Sigmoid colon (tissue), 3 donors: ENCODE measurements at regions not wholly inside any gene's neighbourhood (a gene's known extent, or its start where the extent isn't known, plus 50 kb on each side); places are given as distances from the start of the nearest gene placed in this dataset.

Experiments
- POLR2A ChIP-seq, 2 donors: fragments of 450-650 bp; IDR thresholded peaks; one replicate each; pipeline ENCODE4 v1.6.1; 2016; ENCODE audit warnings: antibody characterized with exemption in 2 of 2, mild to moderate bottlenecking in 2 of 2, moderate library complexity in 2 of 2
- TF ChIP-seq, protein P1 (sequence below), 4 experiments: fragments of 450-650 bp in 3 of 4; fragments of 200-600 bp in 1 of 4; IDR thresholded peaks; one replicate each; pipeline ENCODE4 v1.5.1; 2016 to 2019; ENCODE audit warnings: antibody characterized with exemption in 4 of 4, mild to moderate bottlenecking in 3 of 4, moderate library complexity in 2 of 4

DNA sequence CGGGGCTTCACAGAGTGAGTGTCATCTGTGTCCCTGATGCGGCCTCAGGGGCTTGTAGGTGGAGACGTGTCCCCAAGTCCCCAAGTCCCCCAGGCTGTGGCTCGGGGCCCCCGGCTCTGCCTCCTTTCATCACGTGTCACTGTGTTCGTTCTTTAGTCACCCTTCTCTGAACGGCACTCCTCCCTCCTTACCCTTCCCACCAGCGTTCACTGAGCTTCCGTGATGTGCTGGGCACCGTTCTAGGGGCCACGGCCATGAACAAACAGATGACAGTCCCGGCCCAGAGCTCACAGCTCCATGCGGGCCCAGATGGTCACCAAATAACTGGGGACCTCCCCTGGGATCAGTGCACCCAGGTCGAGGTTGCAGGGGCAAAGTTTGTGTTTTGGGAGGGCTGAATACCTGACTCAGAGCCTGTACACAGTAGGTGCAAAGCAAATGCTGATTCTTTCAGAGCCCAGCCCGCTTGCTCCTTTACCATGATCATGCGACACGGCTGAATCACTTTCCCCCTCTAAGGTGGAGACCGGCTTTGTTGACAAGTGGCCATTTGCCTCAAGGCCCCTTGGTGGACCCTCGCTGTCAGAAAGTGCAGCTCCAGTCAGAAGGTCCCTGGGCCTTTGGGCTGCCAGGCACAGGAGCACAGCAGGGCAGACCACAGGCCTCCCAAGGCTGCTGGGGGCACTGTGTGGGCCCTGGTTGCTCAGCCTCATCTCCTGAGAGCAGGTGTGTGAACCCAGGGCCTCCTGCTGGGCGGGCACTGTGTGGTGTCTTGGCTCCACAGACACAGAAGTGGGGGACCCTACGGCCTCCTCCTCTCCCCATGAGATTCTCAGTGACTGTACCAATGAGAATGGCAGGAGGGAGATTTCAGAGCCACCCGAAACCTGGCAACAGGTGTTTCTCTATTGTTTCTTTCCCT lies 592.5 kb downstream of the PTPRU start:
- TF ChIP-seq, protein P1, sequence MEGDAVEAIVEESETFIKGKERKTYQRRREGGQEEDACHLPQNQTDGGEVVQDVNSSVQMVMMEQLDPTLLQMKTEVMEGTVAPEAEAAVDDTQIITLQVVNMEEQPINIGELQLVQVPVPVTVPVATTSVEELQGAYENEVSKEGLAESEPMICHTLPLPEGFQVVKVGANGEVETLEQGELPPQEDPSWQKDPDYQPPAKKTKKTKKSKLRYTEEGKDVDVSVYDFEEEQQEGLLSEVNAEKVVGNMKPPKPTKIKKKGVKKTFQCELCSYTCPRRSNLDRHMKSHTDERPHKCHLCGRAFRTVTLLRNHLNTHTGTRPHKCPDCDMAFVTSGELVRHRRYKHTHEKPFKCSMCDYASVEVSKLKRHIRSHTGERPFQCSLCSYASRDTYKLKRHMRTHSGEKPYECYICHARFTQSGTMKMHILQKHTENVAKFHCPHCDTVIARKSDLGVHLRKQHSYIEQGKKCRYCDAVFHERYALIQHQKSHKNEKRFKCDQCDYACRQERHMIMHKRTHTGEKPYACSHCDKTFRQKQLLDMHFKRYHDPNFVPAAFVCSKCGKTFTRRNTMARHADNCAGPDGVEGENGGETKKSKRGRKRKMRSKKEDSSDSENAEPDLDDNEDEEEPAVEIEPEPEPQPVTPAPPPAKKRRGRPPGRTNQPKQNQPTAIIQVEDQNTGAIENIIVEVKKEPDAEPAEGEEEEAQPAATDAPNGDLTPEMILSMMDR (IDR thresholded peaks at IDR 0.05) = no peak
- TF ChIP-seq POLR2A (IDR thresholded peaks at IDR 0.05) = no peak
